Muscle of arm (tissue), 1 donor: ENCODE measurements at regions not wholly inside any gene's neighbourhood (a gene's known extent, or its start where the extent isn't known, plus 50 kb on each side); places are given as distances from the start of the nearest gene placed in this dataset.
"Not testable (repeated sequence)": the region's sequence is repeated elsewhere in the genome, so short reads cannot be mapped to it uniquely, and the experiment has no call there.

Experiments
- DNase-seq: peaks from one replicate; pipeline ENCODE4 v3.0.0-alpha.2; 2013

- DNase-seq = not testable (repeated sequence)
These were observed 2730.6 kb downstream of the RPIA start for GRCh38 chr2:91422102-91422501.

GRCh38 chr2:91427148-91427547 lies 2735.7 kb downstream of the RPIA start:
- not testable (repeated sequence) for DNase-seq

- not testable (repeated sequence) for DNase-seq
These were observed 2750.4 kb downstream of the RPIA start for GRCh38 chr2:91441932-91442245.

DNA sequence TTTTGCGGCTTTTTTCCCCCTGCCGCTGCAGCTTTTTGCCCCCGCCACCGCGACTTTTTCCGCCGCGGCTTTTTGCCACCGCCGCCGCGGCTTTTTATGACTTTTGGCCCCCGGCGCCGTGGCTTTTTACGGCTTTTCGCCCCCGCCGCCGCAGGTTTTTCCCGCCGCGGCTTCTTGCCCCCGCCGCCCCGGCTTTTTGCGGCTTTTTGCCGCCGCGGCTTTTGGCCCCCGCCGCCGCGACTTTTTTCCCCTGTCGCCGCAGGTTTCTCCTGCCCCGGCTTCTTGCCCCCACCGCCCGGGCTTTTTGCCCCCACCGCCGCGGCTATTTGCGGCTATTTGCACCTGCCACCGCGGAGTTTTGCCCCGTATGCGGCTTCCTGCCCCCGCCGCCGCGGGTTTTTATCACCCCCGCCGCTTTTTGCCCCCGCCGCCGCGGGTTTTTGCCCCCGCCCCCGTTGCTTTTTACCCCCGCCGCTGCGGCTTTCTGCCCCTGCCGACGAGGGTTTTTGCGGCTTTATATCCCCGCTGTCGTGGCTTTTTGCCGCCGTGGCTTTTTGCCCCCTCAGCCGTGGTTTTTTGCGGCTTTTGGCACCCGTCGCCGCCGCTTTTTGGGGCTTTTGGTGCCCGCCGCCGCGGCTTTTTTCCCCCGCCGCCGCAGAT lies 2750.9 kb downstream of the RPIA start:
- no peak for DNase-seq

- not testable (repeated sequence) for DNase-seq
These were observed 2751.6 kb downstream of the RPIA start for GRCh38 chr2:91442906-91443729.

GRCh38 chr2:91443730-91444115 lies 2752.2 kb downstream of the RPIA start:
- not testable (repeated sequence) for DNase-seq

DNA sequence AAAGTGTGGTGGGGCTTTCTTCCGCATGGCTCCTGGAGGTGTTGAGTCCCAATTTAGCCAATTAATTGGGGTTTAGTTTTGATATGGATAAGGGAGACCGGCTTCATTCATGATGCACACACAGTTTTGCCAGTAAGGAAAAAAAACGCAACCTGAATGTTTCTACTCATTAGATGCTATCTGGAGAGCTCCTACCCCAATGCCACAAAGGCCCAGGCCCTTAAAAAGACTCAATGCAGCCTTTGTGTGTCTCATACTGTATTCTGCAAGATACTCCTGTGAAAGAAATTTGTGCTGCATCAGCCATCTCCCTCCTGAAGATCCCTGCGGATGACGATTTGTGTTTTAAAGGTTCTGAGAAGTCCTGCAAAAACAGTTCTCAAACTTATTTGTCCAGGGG lies 2754.2 kb downstream of the RPIA start:
- DNase-seq = not testable (repeated sequence)

- not testable (repeated sequence) for DNase-seq
These were observed 2755.0 kb downstream of the RPIA start for GRCh38 chr2:91446489-91446888.

DNA sequence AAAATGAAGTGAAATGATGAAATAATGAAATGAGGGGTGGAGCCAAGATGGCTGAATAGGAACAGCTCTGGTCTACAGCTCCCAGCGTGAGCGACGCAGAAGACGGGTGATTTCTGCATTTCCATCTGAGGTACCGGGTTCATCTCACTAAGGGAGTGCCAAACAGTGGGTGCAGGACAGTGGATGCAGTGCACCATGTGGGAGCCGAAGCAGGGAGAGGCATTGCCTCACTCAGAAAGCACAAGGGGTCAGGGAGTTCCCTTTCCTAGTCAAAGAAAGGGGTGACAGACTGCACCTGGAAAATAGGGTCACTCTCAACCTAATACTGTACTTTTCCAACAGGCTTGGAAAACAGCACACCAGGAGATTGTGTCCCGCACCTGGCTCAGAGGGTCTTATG lies 2755.4 kb downstream of the RPIA start:
- DNase-seq = not testable (repeated sequence)

- DNase-seq = not testable (repeated sequence)
These were observed 2756.0 kb downstream of the RPIA start for GRCh38 chr2:91447508-91447907.

DNA sequence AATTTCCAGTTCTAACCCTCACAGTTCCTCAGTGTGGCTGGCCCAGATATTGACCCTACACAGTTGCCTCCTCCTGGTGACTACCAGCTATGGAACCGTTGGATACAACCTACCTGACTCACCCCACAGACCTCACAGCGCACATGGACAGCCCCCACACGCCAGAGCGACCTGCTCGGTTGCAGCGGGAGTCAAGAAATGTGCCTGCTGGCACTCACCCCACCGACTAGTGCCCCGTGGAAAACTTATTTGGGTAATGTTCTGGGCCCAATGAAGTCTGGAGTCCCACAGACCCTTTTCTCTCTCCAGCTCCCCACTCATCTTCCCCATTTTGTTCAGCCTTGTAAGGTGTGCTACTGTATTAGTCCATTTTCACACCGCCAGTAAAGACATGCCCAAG lies 2770.8 kb downstream of the RPIA start:
- DNase-seq = not testable (repeated sequence)

- not testable (repeated sequence) for DNase-seq
These were observed 2771.5 kb downstream of the RPIA start for GRCh38 chr2:91463007-91463406.

DNA sequence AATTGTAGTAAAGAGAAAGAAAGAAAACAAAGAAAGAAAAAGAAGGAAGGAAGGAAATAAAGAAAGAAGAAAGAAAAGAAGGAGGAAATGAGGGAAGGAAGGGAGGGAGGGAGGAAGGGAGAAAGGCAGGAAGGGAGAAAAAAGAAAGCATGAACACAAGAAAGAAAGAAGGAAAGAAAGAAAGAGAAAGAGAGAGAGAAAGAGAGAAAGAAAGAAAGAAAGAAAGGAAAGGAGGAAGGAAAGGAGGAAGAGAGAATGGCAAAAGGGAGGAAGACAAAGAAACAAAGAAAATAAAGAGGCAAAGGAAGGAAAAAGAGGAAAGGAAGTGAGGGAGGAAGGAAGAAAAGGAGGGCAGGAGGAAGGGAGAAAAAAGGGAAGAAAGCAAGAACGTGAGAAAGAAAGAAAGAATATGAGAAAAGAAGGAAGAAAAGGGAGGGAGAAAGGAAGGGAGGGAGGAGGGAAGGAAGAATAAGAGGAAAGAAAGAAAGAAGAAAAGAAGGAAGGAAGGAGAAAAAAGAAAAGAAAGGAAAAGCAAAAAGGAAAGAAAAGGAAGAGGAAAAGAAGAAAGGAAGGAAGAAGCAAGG lies 2775.4 kb downstream of the RPIA start:
- DNase-seq = not testable (repeated sequence)

- DNase-seq = not testable (repeated sequence)
These were observed 2784.9 kb downstream of the RPIA start for GRCh38 chr2:91476244-91476935.

GRCh38 chr2:91476936-91477246 lies 2785.4 kb downstream of the RPIA start:
- not testable (repeated sequence) for DNase-seq

DNA sequence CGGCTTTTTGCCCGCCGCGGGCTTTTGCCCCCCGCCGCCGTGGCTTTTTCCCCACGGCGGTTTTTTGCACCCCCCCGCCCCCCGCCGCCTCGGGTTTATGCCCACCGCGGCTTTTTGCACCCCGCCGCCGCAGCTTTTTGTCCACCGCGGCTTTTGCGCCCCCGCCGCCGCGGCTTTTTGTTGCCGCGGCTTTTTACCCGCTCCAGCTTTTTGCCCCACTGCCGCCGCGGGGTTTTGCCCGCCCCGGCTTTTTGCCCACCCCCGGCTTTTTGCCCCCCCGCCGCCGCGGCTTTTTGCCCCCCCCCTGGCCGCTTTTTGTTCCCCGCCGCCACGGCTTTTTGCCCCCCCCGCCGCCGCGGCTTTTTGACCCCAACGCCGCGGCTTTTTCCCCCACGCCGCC lies 2785.8 kb downstream of the RPIA start:
- DNase-seq = not testable (repeated sequence)

GRCh38 chr2:91477731-91478672 lies 2786.5 kb downstream of the RPIA start:
- peak; percentile 17 for DNase-seq

- not testable (repeated sequence) for DNase-seq
These were observed 2787.6 kb downstream of the RPIA start for GRCh38 chr2:91478851-91479718.

- not testable (repeated sequence) for DNase-seq
These were observed 2793.8 kb downstream of the RPIA start for GRCh38 chr2:91485226-91485625.
